Epithelial cell of prostate (primary cell): ENCODE measurements at regions not wholly inside any gene's neighbourhood (a gene's known extent, or its start where the extent isn't known, plus 50 kb on each side); places are given as distances from the start of the nearest gene placed in this dataset.

Experiments
- DNase-seq: peaks from one replicate; pipeline ENCODE4 v3.0.0-alpha.2; 2011; ENCODE audit warnings: low read depth, low spot score
- H3K27ac ChIP-seq: fragments of 450-650 bp; 2 replicates; pipeline ENCODE4 v1.5.1; 2017; ENCODE audit warnings: mild to moderate bottlenecking

- DNase-seq, result no peak
Observed at GRCh38 chr10:89829262-89829886, 128.0 kb downstream of the KIF20B start.

GRCh38 chr10:89829887-89830269 is 128.5 kb downstream of the KIF20B start:
- DNase-seq, result no peak
- no peak overlapping the region for H3K27ac ChIP-seq

More at GRCh38 chr10:89829262-89829886, 128.0 kb downstream of the KIF20B start:
- H3K27ac ChIP-seq, result no peak overlapping the region

- no peak for DNase-seq
Observed at GRCh38 chr10:89830624-89831023, 129.2 kb downstream of the KIF20B start.

GRCh38 chr10:89836840-89837164 is 135.4 kb downstream of the KIF20B start:
- no peak for DNase-seq
- H3K27ac ChIP-seq, result no peak overlapping the region

More at GRCh38 chr10:89830624-89831023, 129.2 kb downstream of the KIF20B start:
- no peak overlapping the region for H3K27ac ChIP-seq

GRCh38 chr10:89837165-89838043 is 136.0 kb downstream of the KIF20B start:
- H3K27ac ChIP-seq, result peak overlapping the region; percentile 13
- no peak for DNase-seq

GRCh38 chr10:89838044-89838615 is 136.7 kb downstream of the KIF20B start:
- no peak for DNase-seq
- H3K27ac ChIP-seq, result peak overlapping the region; percentile 13

GRCh38 chr10:89845541-89846280 is 144.3 kb downstream of the KIF20B start:
- H3K27ac ChIP-seq, result peak overlapping the region; percentile 44
- DNase-seq, result peak; percentile 37

- no peak for DNase-seq
- peak overlapping the region; percentile 44 for H3K27ac ChIP-seq
Observed at GRCh38 chr10:89846281-89846630, 144.9 kb downstream of the KIF20B start.

GRCh38 chr10:89846786-89847185 is 145.4 kb downstream of the KIF20B start:
- no peak overlapping the region for H3K27ac ChIP-seq
- no peak for DNase-seq

- no peak overlapping the region for H3K27ac ChIP-seq
- DNase-seq, result no peak
Observed at GRCh38 chr10:89852872-89853271, 151.5 kb downstream of the KIF20B start.

- DNase-seq, result no peak
- no peak overlapping the region for H3K27ac ChIP-seq
Observed at GRCh38 chr10:89853781-89854191, 152.4 kb downstream of the KIF20B start.

GRCh38 chr10:89857431-89858042 is 156.1 kb downstream of the KIF20B start:
- no peak for DNase-seq

GRCh38 chr10:89861199-89861573 is 159.8 kb downstream of the KIF20B start:
- no peak for DNase-seq

More at GRCh38 chr10:89857431-89858042, 156.1 kb downstream of the KIF20B start:
- H3K27ac ChIP-seq, result no peak overlapping the region

GRCh38 chr10:89861584-89862301 is 160.4 kb downstream of the KIF20B start:
- peak; percentile 16 for DNase-seq
- H3K27ac ChIP-seq, result peak overlapping the region; percentile 36

More at GRCh38 chr10:89861199-89861573, 159.8 kb downstream of the KIF20B start:
- peak overlapping the region; percentile 36 for H3K27ac ChIP-seq

- no peak for DNase-seq
Observed at GRCh38 chr10:89867964-89868363, 166.6 kb downstream of the KIF20B start.

GRCh38 chr10:89869180-89869579 is 167.8 kb downstream of the KIF20B start:
- no peak overlapping the region for H3K27ac ChIP-seq
- DNase-seq, result no peak

More at GRCh38 chr10:89867964-89868363, 166.6 kb downstream of the KIF20B start:
- H3K27ac ChIP-seq, result peak overlapping the region; percentile 36

- H3K27ac ChIP-seq, result no peak overlapping the region
- DNase-seq, result no peak
Observed at GRCh38 chr10:89869592-89870156, 168.3 kb downstream of the KIF20B start.

- H3K27ac ChIP-seq, result no peak overlapping the region
- no peak for DNase-seq
Observed at GRCh38 chr10:89870936-89871335, 169.5 kb downstream of the KIF20B start.

GRCh38 chr10:89873055-89873454 is 171.7 kb downstream of the KIF20B start:
- no peak for DNase-seq
- no peak overlapping the region for H3K27ac ChIP-seq
